ENCODE measurements at regions not wholly inside any gene's neighbourhood (a gene's known extent, or its start where the extent isn't known, plus 50 kb on each side); places are given as distances from the start of the nearest gene placed in this dataset.

GRCh38 chr1:4506591-4506990, 147.8 kb upstream of the AJAP1 start:
- no peaks in the 10 kb centered on the region for H3K4me1 ChIP-seq (ENCODE audit: low read length)
- H3K4me3 ChIP-seq (ENCODE audit: low read length) = no peak overlapping the region
- no peak overlapping the region for H3K27ac ChIP-seq (ENCODE audit: low read length)
- H3K27me3 ChIP-seq (ENCODE audit: low read depth, low read length) = no peaks in the 10 kb centered on the region
- H3K9ac ChIP-seq (ENCODE audit: low read length) = no peak overlapping the region
- H3K79me2 ChIP-seq (ENCODE audit: low read length) = no peaks in the 10 kb centered on the region
- H3K9me3 ChIP-seq (ENCODE audit: insufficient read depth, low read length) = no peaks in the 10 kb centered on the region
- no peaks in the 10 kb centered on the region for H4K20me1 ChIP-seq (ENCODE audit: insufficient read depth, low read length)
- TF ChIP-seq CTCF (IDR thresholded peaks at IDR 0.05; ENCODE audit: low read depth, low read length) (no peak), EZH2phosphoT487 (IDR thresholded peaks at IDR 0.05; ENCODE audit: low read depth) (no peak)
- H3K4me2 ChIP-seq (ENCODE audit: low read length) = no peak overlapping the region
- no peak overlapping the region for H2AFZ ChIP-seq (ENCODE audit: low read depth, low read length)
- H3K36me3 ChIP-seq (replicated peaks; ENCODE audit: low read depth, low read length) = no peaks in the 10 kb centered on the region

GRCh38 chr1:4509206-4509605, 145.2 kb upstream of the AJAP1 start:
- no peak overlapping the region for H3K9ac ChIP-seq (ENCODE audit: low read length)
- H3K9me3 ChIP-seq (ENCODE audit: insufficient read depth, low read length) = no peaks in the 10 kb centered on the region
- H3K27me3 ChIP-seq (ENCODE audit: low read depth, low read length) = no peaks in the 10 kb centered on the region
- H3K4me1 ChIP-seq (ENCODE audit: low read length) = no peaks in the 10 kb centered on the region
- no peak overlapping the region for H3K27ac ChIP-seq (ENCODE audit: low read length)
- H3K36me3 ChIP-seq (replicated peaks; ENCODE audit: low read depth, low read length) = no peaks in the 10 kb centered on the region
- no peaks in the 10 kb centered on the region for H3K79me2 ChIP-seq (ENCODE audit: low read length)
- no peak overlapping the region for H2AFZ ChIP-seq (ENCODE audit: low read depth, low read length)
- no peak for TF ChIP-seq CTCF (IDR thresholded peaks at IDR 0.05; ENCODE audit: low read depth, low read length)
- no peak for TF ChIP-seq EZH2phosphoT487 (IDR thresholded peaks at IDR 0.05; ENCODE audit: low read depth)
- H3K4me2 ChIP-seq (ENCODE audit: low read length) = no peak overlapping the region
- no peaks in the 10 kb centered on the region for H4K20me1 ChIP-seq (ENCODE audit: insufficient read depth, low read length)
- no peak overlapping the region for H3K4me3 ChIP-seq (ENCODE audit: low read length)

- Histone ChIP-seq H3K4me2 (ENCODE audit: low read length) (no peak overlapping the region), H3K27ac (ENCODE audit: low read length) (no peak overlapping the region), H3K27me3 (ENCODE audit: low read depth, low read length) (no peaks in the 10 kb centered on the region), H3K9me3 (ENCODE audit: insufficient read depth, low read length) (no peaks in the 10 kb centered on the region), H3K36me3 (replicated peaks; ENCODE audit: low read depth, low read length) (no peaks in the 10 kb centered on the region), H4K20me1 (ENCODE audit: insufficient read depth, low read length) (no peaks in the 10 kb centered on the region), H2AFZ (ENCODE audit: low read depth, low read length) (no peak overlapping the region), H3K79me2 (ENCODE audit: low read length) (no peaks in the 10 kb centered on the region), H3K4me3 (ENCODE audit: low read length) (no peak overlapping the region), H3K9ac (ENCODE audit: low read length) (no peak overlapping the region), H3K4me1 (ENCODE audit: low read length) (no peaks in the 10 kb centered on the region)
- no peak for TF ChIP-seq EZH2phosphoT487 (IDR thresholded peaks at IDR 0.05; ENCODE audit: low read depth)
- TF ChIP-seq CTCF (IDR thresholded peaks at IDR 0.05; ENCODE audit: low read depth, low read length) = no peak
These were observed 144.1 kb upstream of the AJAP1 start for GRCh38 chr1:4510276-4510691.

- Histone ChIP-seq H3K36me3 (replicated peaks; ENCODE audit: low read depth, low read length) (no peaks in the 10 kb centered on the region), H3K4me1 (ENCODE audit: low read length) (no peaks in the 10 kb centered on the region), H3K27me3 (ENCODE audit: low read depth, low read length) (no peaks in the 10 kb centered on the region), H3K9ac (ENCODE audit: low read length) (no peak overlapping the region), H2AFZ (ENCODE audit: low read depth, low read length) (no peak overlapping the region), H3K79me2 (ENCODE audit: low read length) (no peaks in the 10 kb centered on the region), H4K20me1 (ENCODE audit: insufficient read depth, low read length) (no peaks in the 10 kb centered on the region), H3K9me3 (ENCODE audit: insufficient read depth, low read length) (no peaks in the 10 kb centered on the region), H3K4me2 (ENCODE audit: low read length) (no peak overlapping the region), H3K27ac (ENCODE audit: low read length) (no peak overlapping the region), H3K4me3 (ENCODE audit: low read length) (no peak overlapping the region)
- TF ChIP-seq EZH2phosphoT487 (IDR thresholded peaks at IDR 0.05; ENCODE audit: low read depth) = no peak
- no peak for TF ChIP-seq CTCF (IDR thresholded peaks at IDR 0.05; ENCODE audit: low read depth, low read length)
These were observed 143.0 kb upstream of the AJAP1 start for GRCh38 chr1:4511374-4511773.
